GM12875 (cell line): ENCODE measurements at regions not wholly inside any gene's neighbourhood (a gene's known extent, or its start where the extent isn't known, plus 50 kb on each side); places are given as distances from the start of the nearest gene placed in this dataset.

ENCODE experiments used
- H3K4me3 ChIP-seq: one replicate; pipeline ENCODE4 v1.5.1; 2011; ENCODE audit warnings: low read depth, low read length, control low read depth
- TF ChIP-seq, protein P1 (sequence below): IDR thresholded peaks from 2 replicates; pipeline ENCODE4 v1.5.1; 2011; ENCODE audit warnings: low read depth, mild to moderate bottlenecking, control low read depth, inconsistent platforms, low read length, moderate library complexity, borderline replicate concordance; ENCODE audit not compliant: insufficient read depth

DNA sequence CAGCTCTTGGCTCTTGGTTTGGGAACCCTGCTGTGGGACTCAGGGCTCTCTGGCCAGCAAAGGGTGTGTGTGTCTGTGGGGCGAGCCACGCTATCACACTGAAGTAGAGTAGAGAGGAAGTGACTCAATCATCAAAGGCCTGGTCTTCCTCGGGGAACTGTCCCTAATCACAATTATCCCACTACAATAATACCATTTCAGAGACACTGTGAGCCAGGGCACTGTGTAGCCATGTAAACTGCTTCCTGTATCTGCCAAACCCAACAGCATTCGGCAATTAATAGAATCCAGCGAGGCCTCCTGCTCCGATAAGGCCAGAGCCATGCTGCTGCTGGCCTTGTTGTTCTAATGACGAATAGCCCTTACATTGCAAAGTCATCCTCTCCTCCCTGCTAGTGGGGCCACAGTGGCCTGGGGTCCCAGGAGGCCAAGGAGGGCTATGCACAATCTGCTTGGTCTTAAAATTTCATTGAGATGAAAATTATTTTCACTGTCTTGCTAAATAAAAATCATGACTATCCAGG lies 49.8 kb upstream of the LMO2 start:
- peak overlapping the region; percentile 23 for H3K4me3 ChIP-seq
- TF ChIP-seq, protein P1, sequence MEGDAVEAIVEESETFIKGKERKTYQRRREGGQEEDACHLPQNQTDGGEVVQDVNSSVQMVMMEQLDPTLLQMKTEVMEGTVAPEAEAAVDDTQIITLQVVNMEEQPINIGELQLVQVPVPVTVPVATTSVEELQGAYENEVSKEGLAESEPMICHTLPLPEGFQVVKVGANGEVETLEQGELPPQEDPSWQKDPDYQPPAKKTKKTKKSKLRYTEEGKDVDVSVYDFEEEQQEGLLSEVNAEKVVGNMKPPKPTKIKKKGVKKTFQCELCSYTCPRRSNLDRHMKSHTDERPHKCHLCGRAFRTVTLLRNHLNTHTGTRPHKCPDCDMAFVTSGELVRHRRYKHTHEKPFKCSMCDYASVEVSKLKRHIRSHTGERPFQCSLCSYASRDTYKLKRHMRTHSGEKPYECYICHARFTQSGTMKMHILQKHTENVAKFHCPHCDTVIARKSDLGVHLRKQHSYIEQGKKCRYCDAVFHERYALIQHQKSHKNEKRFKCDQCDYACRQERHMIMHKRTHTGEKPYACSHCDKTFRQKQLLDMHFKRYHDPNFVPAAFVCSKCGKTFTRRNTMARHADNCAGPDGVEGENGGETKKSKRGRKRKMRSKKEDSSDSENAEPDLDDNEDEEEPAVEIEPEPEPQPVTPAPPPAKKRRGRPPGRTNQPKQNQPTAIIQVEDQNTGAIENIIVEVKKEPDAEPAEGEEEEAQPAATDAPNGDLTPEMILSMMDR = no peak
